ENCODE measurements at regions not wholly inside any gene's neighbourhood (a gene's known extent, or its start where the extent isn't known, plus 50 kb on each side); places are given as distances from the start of the nearest gene placed in this dataset.
"Not testable (repeated sequence)": the region's sequence is repeated elsewhere in the genome, so short reads cannot be mapped to it uniquely, and the experiment has no call there.

DNA sequence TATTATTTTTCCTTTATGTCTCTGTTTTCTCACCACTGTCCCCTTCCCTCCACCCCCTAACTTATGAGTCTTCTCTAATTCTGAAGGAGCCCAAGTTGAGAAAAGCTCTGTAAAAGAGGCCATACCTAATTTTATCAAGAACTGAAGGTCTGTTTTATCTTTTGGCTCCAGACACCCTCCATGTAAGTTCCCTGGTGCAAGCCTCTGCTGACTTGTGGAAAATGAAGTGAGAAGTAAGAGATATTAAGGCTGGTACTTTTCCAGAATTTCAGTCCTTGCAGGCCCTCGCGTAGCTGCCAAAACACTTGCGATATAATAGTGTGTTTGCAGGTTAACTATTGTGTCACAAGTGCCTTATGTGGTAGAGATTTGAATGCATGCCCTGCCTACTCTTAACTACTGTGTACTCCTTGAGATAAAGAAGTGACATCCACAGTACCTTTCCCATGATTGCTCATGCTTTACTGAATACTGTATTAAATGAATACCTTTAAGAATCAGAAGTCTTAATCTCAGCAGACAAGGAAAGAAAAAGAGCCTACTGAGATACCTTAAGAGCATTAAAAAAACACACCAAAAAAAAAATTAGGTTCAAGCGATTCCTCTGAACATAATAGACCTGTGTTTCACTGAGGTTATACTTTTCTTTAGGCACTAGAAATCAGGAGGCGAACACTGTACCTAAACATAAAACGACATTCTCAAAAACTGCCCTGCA is 143.6 kb upstream of the ZNF184 start:
- DNase-seq = no peak

DNA sequence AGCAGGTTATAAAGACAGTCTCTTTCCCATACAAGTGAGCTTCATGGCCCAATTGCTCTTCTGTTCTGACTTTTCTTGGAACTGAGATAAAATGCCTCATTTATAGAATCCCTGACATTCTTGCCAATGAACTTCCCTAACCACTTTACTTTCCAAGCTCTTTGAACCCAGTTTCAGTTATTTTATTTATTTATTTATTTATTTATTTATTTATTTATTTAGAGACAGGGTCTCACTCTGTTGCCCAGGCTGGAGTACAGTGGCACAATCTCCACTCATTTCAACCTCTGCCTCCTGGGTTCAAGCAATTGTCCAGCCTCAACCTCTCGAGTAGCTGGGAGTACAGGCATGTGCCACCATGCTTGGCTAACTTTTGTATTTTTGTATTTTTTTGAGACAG is 138.5 kb upstream of the ZNF184 start:
- DNase-seq = no peak

DNA sequence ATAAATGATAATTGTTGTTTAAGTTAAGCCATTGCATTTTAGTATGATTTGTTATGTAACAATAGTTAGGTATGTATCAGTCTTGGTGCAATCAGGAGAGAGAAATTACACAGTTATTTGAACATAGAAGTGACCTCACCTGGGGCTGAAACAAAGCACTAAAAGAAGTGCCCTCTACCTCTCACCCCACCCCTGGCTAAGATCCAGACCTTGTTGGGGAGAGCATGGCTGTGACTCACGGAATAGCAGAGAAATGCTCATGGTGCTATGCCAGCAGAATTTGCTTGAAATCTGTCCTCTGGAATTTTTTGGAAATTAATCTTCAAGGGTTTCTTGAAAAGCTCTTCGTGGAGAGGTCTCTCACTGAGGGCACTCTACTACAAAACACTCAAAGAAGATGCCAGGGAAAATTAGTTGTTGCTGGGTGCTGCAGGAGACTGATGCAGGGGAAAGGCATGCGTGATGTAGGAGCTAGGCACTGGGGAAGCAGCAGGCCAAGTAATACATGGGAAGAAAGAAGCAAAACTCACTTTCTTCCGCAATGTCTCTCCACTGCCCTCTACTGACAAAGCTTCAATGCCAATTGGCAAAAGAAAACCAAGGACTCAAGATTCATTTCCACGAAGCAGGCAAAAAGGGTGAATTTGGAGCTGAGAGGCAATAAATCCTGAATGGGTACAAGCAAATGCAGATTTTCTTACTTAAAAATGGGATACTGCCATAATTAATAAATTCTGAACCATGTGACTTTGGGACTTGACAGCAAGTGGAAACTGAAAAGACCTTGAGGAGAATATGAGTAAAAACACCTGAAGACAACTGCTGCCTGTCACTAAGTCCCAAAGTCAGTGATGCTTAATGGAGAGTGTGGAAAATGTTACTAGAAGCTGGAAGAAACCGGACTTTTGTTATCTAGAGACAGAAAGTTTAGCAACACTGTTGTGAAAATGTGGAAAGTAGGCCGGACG is 136.3 kb upstream of the ZNF184 start:
- DNase-seq = peak; percentile 40

DNA sequence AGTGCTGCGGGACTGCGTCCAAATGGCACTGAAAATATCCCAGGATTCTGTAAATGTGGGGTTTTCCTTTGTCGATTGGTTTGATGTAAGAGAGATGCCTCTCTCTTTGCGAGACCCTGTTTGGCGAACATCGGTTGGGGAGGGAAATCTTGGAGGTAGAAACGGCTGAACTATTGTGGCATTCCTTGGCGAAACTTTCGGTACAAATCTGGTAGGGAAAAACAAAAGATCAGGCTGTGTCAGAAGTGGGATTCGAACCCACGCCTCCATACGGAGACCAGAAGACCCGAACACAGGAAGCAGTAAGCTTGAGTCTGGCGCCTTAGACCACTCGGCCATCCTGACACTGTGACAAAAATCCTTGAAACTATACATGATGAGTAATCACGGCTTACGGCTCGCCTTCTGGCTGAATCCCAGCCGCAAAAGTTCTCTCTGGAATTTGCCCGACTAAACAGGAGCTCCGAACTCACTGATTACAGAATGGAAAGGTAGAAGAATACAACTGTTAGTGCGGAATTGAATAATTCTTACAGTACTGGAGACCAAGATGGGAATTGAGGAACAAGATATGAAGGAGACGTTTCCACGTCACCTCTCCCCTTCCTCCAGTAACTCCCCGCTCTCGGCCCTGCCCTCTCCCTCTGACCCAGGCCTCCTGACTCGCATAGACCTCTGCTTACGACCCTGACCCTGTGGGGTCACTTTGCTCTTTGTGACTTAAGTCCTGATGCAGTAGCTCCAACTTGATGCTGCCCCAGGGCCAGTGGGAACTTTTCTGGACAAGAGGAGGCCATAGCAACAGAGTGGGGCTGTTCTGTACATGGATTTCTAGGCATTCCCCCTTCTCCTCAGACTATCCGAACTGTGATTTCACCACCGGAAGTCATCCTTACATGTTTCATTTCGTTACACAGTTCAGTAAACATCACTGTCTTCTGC is 132.8 kb upstream of the ZNF184 start:
- DNase-seq = no peak

DNA sequence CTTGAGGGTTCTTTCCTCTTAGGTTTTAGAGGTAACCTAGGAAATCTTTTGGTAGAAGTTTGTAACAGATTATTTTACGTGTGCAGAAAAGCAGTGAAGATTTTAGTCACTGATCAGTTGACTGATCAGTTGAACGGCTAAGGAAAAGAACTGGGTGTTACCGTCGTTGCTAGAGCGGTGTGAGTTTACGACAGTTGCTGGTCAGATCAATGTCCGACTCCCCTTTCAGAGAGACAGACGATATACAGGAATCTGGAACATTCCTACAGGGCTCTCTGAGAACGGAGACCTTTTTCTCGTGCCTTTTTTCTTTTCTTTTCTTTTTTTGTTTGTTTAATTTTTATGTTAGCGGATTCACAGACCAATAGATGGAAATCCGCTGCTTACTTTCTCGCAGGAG is 132.1 kb upstream of the ZNF184 start:
- DNase-seq = no peak

DNA sequence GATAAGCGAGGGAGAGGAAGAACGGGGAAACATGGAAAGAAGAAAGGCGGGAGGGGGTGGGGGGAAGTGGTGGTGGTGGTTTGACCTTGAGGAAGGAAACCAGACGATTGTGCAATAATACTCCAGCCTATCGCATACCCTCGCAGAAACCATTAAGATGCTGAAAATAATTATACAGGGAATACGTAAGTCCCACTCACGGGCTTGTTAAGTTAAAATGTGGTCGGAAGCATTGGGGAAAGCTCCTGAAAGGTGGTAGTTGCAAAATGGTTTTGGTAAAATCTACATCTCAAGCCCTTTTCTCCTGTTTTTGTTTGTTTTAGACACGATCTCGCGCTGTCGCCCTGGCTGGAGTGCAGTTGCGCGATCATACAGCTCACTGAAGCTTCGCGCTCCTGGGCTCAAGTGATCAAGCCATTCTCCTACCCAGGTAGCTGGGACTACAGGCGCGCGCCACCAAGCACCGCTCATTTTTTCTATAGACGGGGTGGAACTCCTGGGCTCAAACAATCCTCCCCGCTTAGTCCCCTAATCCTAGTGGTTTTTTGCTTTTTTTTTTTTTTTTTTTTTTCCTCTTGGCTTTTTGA is 128.9 kb upstream of the ZNF184 start:
- peak; percentile 29 for DNase-seq

DNA sequence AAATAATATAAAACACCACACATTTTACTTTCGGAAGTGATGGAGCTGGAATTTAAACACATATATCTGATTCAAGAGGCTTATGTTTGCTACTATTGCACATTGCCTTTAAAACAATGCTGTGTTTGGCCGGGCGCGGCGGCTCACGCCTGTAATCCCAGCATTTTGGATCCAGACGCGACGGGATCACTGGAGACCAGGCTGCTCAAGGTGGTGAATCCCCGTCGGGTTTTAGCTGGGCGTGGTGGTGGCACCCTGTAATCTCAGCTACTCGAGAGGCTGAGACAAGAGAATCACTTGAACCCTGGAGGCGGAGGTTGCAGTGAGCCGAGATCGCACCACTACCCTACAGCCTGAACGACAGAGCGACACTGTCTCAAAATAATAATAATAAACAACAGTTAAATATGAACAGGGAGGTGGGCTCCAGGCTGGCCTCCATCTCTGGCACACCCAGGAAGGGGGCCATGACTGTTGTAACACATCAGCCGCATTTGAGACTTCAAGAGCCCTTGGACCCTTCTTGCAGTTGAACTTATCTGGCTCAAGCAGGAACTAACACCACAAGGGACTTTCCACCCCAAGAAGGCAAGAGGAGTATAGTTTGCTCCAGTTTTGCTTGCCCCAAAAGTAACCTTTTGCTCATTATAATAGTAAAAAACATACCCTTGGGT is 127.1 kb upstream of the ZNF184 start:
- no peak for DNase-seq

DNA sequence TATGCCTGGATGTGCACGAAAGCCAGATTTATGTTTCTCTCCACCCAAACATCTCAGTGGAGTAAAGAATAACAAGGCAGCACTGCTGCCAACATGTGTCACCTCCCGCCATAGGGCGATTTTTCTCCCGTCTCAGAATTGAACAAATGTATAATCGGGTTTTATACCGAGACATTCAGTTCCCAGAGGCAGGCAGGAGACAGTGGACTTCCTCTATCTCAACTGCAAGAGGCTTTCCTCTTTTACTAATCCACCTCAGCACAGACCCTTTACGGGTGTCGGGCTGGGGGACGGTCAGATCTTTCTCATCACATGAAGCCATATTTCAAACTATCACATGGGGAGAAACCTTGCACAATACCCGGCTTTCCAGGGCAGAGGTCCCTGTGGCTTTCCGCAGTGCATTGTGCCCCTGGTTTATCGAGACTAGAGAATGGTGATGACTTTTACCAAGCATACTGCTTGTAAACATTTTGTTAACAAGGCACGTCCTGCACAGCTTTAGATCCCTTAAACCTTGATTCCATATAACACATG is 124.2 kb upstream of the ZNF184 start:
- not testable (repeated sequence) for DNase-seq

DNA sequence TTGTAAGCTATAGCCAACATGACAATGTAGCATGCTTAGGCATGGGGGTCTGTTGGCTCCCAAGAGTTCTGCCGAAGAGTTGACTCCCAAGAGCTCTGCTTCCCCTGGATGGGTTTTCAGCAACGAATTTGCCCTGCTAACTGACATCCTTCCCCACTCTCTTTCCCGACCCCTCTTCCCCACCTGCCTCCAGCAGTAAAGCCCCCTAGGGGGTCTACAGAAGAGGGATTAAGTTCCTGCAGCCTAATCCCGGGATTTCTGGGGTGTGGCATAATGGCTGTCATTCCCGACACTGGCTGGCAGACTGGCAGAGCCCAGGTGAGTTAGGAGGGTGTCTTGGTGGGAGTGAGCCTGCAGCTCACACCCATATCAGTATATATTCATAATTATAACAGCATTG is 121.0 kb upstream of the ZNF184 start:
- DNase-seq = no peak

DNA sequence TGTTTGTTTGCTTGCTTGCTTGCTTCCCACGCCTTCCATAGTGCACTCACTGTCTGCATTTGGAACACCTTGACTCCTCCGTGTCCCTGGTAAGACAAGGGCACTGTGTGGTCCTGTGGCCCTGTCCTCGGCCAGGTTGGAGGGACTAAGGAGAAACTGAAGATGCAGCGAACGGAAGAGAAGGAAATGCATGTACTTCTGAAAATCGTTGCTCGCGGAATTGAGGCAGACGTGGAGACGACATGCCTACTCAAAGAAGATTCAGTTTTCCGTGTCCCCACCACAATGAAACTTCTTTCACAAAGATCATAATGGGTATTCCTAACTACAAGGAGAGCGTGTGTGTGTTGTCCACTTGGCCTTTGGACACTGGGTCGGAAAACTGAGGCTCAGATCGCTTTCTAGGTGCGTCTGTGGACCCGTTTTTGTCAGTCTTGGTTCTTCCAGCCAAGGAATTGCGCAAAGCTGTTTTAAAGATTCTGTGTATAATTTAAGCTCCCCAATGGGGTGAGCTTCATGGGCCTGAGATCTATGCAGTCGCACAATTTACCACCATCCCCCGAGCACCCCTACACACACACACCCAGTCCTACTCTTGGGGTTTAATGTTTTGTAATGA is 120.4 kb upstream of the ZNF184 start:
- DNase-seq = no peak

DNA sequence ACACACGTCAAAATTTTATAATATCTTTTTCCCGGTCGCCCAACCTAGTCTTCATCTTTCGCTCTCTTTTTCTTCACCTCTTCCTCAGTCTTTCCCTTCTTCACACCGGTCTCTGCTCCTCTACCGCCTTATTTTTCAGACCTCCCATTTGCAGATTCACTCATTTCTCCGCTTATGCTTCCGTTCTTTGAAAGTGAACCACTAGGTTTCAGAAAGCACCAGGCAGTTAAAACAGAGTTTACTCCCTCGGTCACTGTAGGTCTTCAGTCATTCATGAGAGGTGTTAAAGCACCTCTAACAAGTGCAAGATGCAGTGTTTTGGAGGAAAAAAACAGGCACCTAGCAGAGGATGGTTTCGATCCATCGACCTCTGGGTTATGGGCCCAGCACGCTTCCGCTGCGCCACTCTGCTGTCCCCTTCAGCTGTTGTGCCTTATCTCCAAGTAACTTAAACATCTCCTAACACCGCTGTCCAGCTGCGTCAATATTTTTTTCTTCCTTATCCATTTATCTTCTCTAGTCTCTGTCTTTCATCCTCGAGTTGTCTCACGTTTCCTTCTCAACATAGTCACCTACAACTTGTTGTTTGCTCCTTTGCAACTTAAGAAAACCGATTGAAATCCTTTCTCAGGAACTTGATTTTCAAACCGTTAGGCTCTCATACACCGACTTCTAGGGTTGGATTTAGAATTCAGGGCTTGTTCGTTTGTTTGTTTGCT is 119.7 kb upstream of the ZNF184 start:
- no peak for DNase-seq

DNA sequence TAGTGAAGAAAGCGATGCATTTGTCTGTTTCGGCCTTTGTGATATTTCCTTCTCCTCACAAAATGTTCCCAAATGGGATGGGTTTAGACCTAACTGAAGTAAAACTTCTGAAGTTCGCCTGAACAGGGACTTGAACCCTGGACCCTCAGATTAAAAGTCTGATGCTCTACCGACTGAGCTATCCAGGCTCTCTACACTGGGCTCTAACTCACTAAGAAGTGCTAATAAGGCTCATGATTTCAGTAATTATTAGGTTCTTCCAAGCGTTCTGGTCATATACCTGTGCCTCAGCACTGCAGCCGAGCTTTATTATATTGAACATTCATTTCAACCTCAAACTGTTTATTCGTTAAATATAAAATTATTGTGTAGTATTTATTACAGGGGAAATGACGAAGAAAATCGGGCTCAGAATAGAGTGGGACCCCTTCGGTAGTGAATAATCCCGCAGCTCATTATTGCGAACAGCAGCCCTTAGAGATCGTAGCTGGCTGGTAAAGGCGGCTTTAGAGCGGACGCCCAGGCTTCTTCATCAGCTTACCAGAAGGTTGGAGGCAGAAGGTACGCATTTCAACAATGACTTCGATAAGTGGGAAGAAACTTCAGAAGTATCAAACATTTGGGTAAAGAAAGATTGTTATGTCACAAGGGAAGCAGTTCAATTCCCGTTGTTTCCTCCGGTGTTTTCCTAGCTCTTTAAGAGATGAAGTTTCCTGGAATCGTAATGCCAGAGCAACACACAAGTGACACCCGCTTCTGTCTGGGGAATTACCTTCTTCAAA is 119.0 kb upstream of the ZNF184 start:
- DNase-seq = no peak

DNA sequence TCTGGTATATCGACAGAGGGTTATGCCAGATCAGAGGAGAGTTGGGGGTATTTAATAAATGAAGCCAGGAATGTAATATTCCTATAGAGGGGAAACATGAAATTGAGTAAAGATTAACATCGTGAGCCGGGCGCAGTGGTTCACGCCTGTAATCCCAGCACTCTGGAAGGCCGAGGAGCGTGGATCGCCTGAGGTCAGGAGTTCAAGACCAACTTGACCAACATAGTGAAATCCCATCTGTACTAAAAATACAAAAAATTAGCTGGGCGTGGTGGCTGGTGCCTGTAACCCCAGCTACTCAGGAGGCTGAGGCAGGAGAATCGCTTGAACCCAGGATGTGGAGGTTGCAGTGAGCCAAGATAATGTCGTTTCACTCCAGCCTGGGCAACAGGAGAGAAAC is 112.4 kb upstream of the ZNF184 start:
- DNase-seq = not testable (repeated sequence)

DNA sequence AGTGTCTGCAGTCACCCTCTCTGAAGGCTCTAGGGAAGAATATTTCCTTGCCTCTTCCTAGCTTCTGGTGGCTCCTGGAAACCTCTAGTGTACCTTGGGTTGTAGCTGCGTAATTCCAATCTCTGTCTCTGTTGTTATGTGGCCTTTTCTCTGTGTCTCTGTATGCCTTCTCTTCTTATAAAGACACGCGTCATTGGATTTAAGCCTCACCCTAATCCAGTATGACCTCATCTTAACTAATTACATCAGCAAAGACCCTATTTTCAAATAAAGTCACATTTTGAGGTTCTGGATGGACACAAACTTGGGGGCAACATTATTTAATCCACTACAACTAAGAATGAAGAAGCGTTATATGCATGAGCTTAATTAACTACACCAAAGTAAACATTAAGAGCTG is 111.4 kb upstream of the ZNF184 start:
- no peak for DNase-seq

DNA sequence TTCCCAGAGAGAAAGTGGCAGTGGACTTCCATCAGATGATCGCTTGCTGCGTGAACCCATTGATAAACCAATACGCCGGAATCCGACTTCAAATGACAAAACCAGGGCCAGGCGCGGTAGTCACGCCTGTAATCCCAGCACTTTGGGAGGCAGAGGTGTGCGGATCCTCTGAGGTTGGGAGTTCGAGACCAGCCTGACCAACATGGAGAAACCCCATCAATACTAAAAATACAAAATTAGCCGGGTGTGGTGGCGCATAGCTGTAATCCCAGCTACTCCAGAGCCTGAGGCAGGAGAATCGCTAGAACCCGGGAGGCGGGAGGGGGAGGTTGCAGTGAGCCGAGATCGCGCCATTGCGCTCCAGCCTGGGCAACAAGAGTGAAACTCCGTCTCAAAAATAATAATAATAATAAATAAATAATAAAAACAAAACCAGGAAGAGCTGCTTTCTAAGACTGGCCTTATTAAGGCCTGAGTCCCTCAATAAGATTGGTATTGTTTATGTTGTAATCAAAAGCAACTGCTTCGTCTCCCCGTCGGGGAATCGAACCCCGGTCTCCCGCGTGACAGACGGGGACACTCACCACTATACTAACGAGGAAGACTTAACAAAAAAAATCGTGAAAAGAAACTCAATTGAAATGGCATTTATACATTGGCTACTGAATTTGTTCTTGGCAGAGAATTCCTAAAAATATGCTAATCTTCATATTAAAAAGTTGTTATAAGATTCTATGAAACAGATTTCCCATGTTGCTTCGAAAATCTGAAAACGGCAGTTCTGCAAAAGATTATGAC is 110.2 kb upstream of the ZNF184 start:
- no peak for DNase-seq

DNA sequence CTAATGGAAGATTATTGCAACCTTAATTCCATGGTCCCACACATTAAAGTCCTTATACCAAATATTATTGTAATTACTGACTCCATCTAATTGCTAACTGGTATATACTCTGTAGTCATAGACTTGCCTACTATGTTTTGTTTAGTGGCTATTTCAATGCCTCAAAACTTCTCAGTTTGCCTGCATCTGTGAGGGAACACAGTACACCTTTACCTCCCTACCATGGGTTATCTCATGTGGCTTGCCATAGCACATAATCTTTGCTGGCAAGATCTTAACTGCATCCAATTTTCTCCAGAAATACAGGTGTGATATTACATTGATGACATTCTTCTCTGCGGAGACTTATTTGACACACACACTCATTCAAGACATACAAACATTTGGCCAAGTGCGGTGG is 107.1 kb upstream of the ZNF184 start:
- DNase-seq = no peak

DNA sequence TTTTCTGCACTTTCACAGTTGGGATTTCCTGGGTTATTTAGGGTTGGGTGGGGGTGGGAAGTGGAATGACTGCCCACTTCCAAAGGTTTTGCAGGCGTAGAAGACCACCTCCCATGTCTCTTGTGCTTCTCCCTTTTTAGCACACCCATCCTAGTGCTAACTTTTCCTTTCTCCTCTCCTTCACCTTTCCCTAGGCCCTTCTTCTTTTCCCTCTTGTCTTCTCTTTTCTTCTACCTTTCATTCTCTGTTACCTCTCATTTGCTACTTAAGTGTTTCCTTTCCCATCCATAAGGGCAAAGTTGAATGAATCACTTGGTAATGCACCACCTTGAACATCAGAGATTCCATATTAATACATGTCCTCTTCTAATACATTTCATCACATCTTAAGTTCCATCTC is 105.0 kb upstream of the ZNF184 start:
- DNase-seq = no peak

DNA sequence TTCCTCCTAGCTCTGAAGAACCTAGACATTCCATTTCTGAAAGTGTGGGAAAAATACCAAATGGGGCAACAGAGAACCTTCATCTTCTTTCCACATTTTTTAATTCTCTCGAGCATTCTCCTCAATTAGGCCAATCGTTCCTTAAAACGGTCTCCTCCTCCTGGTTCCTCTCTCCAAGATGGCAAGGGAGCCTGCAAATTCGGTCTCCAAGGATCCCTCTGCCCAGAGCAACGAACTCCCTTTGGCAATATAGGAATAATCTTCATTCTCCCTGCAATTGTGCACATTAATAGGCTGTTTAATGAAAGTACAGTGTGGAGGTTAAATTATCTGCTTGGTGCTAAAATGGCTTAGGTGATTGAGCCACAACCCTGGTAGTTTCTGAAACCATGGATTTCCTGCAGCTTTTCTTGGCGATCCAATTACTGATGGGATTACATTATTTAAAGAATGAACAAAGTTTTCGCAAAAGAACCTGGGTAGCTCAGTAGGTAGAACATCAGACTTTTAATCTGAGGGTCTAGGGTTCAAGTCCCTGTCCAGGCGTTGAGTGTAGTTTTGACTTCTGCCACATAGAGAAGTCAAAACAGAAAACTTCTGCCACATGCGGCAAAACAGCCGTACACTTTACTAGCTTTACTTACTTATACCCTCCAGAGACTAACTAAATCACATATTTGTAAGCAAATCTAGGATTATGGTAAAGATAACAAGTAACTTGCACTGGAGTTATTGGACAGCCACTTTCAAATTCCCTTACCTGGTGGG is 102.9 kb upstream of the ZNF184 start:
- no peak for DNase-seq

Data from GDM1 (cell line).